ENCODE measurements at regions not wholly inside any gene's neighbourhood (a gene's known extent, or its start where the extent isn't known, plus 50 kb on each side); places are given as distances from the start of the nearest gene placed in this dataset.
"Not testable (repeated sequence)": the region's sequence is repeated elsewhere in the genome, so short reads cannot be mapped to it uniquely, and the experiment has no call there.

DNA sequence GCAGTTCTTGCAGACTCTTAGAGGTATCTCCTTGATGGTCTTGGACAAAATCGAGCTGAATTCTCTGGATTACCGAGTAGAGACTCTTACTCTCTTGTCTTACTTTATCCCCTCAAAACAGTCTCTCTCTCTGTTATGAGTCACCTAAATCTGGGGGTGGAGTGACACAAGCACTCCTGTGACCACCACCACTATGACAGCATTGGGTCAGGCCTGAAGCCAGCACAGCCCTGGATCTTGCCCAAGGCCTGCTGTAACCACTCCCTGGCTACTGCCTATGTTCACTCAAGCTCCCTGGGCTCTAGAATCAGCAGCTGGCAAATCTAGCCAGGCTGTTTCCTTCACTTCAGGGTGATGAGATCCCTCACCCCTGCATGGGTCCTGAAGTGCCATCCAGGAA is 662.5 kb downstream of the LUZP2 start:
- DNase-seq (ENCODE audit: low read depth in 2 of 2) = no peak

DNA sequence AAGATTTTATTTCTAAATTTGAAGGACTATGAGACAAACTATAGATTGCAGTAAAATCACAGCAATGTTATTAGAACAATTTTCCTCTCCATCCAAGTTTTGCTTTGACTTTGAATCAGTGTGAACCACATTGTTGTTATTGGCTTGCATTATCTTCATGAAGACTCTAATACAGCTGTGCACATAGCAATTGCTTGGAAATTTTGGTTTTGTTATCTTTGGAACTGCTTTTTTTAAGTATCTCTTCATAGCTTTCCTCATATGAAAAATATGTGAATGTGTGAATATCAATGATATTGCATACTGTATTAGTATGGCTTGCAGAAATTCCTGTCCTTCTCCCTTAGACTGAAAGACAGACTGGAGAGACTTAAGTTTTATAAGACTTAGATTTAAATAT is 666.6 kb downstream of the LUZP2 start:
- no peak for DNase-seq (ENCODE audit: low read depth in 2 of 2)

DNA sequence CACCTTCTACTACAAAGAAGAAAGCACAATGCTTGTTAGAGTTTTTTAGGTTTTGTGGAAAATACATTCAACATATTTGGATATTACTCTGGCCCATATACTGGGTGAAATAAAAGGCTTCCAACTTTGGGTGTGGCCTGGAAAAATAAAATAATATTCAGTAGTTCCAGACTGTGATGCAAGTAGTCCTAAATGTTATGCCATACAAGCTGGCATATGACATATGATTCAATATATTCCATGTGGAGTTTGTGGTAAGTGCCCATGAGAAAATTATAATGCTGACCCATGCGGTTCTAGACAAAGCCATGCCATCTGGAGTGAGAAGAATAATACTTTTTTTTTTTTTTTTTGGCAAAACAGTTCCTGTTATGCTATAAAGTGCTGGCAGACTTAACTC is 683.3 kb downstream of the LUZP2 start:
- no peak for DNase-seq (ENCODE audit: low read depth in 2 of 2)

DNA sequence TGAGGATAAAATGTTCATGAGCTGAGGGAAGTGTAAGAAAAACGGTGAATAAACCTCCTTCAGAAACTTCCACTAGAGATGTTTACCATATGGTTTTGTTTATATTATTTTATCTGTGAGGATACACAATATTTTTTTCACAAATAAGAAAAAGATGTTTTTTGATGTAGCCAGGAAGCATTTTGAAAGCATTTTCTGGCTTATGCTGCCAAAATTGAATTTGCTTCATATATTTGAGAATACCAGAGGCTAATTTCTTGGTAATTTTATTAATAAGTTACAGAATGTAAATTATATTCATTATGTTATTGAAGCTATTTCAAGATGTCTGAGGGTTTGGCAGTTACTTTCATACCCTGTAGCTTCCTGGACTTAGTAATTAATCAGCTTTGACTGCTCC is 686.6 kb downstream of the LUZP2 start:
- DNase-seq (ENCODE audit: low read depth in 2 of 2) = no peak

DNA sequence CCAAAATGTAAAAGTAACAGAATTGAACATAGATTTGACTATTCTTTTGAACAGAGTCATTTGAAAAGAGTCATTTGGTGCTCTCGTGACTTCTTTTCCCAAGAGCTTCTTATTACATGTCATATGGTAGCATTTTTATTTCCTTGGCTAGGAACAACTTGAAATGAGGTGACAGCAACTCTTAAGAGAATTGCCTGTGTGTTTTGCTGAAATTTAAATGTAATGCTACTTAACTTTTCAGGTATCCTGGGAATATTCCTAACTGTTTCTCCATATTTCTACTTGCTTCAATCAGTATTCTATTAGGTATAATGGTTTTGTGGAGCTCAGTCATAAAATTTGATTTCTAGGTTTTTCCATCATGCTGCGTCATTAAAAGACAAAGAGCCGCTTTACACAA is 700.7 kb downstream of the LUZP2 start:
- no peak for DNase-seq (ENCODE audit: low read depth in 2 of 2)

DNA sequence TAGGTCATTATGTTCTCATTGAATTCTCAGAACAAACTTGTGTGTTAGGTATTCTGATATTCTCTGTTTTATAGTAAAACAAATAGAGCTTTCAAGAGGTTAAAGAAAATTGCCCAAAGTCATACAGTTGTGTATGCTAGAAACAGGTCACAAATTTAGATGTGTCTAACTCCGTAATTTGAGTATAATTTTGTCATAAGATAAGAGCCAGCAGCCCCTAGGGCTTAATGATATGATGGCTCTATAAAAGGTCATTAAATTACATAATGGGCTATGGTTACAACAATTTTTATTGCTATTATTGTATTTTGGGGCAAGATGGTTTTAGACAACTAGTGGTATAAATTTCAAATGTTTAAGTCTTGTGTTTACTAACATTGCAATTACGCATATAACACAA is 701.9 kb downstream of the LUZP2 start:
- DNase-seq (ENCODE audit: low read depth in 2 of 2) = no peak

DNA sequence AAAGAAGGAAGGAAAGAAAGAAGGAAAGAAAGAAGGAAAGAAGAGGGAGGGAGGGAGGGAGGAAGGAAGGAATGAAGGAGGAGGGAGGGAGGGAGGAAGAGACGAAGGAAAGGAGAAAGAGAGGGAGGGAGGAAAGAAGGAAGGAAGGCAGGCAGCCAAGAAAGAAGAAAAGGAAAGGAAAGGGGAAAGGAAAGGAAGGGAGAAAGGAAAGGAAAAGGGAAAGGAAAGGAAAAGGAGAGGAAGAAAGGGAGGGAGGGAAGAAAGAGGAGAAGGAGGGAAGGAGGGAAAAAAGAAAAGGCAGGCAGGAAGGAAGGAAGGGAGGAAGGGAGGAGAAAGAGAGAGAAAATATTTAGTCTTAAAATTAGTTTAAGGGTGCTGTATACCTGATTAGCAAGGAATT is 704.1 kb downstream of the LUZP2 start:
- no peak for DNase-seq (ENCODE audit: low read depth in 2 of 2)

DNA sequence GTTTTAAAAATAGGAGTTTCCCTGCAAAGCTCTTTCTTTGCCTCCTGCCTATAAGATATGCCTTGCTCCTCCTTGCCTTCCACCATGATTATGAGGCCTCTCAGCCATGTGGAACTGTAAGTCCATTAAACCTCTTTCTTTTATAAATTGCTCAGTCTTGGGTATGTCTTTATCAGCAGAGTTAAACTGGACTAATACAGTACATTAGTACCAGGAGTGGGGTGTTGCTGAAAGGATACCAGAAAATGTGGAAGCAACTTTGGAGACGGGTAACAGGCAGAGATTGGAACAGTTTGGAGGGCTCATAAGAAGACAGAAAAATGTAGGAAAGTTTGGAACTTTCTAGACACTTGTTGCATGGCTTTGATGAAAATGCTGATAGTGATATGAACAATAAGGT is 709.9 kb downstream of the LUZP2 start:
- no peak for DNase-seq (ENCODE audit: low read depth in 2 of 2)

DNA sequence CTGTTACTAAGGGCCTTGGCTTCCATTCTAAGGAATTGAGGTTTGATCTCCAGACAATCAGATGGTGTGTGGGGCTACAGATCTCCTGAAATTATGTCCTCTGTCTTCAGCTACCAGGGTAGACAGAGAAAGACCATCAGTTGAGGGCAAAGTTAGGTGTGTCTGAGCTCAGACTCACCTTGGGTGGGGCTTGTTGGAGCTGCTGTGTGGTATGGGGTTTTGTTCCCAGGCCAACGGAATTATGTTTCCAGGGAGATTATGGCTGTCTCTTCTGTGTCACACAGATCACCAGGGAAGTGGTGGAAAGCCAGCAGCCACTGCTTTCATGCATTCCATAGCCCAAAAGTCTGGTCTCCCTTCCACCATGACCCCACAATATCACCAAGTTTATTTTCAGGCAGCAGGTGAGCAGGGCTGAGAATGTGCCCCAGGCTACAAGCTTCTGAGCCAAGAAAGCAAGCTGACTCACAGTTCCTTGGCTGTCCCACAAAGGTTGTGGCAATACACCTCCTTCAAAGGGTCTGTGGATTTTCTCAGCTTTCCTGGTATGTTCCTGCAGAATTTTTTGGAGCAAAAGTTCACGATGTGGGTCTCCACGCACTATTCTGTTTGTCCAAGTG is 714.9 kb downstream of the LUZP2 start:
- no peak for DNase-seq (ENCODE audit: low read depth in 2 of 2)

DNA sequence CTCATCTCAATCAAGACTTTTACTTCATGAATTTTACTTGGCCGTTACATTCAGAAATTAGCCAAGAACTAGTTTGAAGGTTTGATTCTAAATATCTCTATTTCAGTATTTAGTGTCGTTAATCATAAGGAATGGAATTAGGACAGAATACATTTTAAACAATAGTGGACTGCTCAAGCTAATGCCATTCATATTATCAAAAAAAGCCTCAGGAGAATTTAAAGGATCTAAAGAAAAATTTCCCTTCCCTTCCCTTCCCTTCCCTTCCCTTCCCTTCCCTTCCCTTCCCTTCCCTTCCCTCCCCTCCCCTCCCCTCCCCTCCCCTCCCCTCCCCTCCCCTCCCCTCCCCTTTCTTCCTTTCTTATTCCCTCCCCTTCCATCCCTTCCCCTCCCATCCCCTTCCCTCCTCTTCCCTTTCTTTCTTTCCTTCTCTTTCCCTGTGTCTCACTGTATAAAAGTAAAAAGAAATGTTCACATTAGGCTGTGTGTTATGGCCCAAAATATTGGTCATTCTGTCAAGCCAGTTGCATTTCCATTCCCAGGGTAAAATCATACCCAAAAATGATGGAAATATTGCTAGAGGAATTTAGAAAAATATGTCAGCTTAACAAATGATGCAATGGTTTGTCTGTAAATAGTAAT is 717.8 kb downstream of the LUZP2 start:
- DNase-seq (ENCODE audit: low read depth in 2 of 2) = no peak

DNA sequence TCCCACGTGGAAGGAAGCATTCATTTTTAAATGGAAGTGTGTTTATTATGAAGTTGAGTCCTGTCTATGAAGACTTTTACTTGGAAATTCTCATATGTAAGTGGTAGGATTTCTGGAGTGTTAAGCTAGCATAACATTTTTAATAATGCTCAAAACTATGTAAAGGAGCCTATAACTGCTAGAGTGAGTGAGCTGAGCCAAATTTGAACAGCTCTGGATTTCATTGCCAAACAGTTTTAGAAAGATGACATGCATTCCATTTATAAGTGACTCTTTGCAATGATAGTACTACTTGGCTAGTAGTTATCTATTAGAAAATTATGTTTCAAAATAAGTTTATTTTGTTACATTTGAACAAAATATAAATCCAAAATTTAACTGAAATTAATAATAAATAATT is 721.2 kb downstream of the LUZP2 start:
- no peak for DNase-seq (ENCODE audit: low read depth in 2 of 2)

DNA sequence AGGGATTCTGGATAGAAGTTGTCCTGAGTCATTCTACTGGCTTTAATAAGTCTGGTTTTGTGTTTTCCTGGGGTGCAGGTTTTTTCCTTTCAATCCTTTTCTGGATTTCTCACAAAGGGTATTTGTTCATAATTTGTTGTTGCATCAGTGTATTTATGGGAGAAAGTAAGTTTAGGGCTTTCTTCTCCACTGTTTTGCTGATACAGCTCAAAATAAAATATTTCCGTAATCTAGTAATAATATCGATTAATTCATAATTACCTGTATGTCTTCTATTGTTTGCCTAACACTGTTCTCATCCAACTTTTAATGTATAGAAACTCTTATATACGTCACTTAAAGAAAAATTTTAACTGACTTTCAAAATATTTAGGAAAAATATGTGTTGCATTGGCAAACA is 728.2 kb downstream of the LUZP2 start:
- no peak for DNase-seq (ENCODE audit: low read depth in 2 of 2)

DNA sequence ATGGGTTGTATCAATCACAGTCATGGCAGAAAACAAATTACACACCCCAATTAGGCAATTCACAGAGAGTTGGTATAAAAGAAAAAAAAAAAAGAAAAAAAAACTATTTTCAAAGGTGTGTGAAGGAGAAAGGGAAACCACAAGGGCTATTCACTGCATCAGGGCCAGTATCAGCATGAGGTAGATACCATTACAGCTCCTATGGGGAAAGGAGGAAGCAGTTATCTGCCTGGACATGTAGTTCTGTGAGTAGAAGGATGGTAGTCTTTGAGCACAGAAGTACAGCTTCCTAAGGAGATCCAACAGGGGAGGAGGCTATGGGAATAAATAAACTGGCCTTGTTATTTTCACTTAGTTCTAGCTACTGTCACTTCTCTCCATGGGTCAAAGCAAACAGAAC is 746.1 kb downstream of the LUZP2 start:
- no peak for DNase-seq (ENCODE audit: low read depth in 2 of 2)

DNA sequence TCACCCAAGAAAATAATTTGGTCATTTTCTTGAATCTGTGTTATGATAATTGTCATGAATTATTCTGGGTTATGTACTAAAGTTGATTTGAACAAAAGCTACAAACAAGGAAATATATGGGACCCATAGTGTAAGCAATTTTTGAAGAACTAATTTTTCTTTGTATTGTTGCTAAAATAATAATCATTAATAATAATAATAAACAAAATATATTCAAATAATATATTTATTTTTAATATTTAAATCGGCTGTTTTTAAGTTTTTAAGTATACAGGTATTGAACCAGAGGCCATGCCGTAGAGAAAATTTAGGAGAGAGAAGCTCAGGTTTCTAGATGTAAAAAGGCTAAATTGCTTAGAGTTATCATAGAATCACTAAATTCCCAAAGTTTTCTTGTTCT is 747.3 kb downstream of the LUZP2 start:
- no peak for DNase-seq (ENCODE audit: low read depth in 2 of 2)

DNA sequence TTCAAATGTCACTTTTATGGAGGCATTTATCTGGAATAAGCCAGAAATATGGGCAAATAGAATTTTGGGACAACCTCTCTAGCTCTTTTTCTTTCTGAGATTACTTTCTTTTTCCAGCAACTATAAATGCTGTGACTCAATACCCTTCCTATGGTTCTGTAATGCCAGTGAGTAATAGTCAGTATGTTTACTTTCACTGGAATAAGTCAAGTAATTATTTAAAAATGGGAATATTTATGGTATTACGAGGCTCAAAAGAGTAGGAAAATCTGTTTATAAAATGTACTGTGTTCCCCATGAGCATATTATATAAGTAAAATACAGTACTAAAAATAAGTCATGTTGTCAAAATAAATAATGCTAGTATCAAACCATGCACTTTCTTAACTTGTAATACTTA is 750.5 kb downstream of the LUZP2 start:
- no peak for DNase-seq (ENCODE audit: low read depth in 2 of 2)

DNA sequence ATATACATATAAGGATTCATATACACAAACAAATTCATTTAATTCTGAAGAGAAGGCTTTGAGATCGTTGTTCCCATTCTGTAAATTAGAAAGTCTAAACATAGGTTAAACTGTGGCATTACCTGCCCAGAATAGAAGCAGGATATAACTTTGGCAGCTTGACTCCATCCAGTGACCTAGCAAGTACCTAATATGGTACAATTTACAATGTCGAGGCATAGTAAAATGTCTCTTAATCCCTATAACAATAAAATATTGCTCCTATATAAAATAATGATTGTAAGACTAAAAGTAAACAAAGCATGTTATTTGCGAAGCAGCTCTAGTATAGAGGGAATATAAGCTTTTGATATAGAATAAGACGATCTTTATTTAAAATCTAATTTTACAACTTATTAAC is 756.0 kb downstream of the LUZP2 start:
- no peak for DNase-seq (ENCODE audit: low read depth in 2 of 2)

DNA sequence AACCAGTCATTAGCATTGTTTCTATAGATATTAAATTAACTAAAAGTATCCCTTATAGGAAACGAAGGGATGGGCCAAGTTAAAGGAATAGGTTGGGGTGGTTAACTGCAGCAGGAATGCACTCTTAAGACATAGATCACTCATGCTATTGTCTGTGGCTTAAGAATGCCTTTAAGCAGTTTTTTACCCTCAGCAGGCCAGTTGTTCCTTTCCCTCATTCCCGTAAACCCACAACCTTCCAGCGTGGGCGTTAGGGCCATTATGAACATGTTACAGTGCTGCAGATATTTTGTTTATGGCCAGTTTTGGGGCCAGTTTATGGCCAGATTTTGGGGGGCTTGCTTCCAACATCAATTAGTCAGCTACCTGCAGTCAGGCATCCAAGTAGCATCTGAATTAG is 767.0 kb downstream of the LUZP2 start:
- DNase-seq (ENCODE audit: low read depth in 2 of 2) = not testable (repeated sequence)

DNA sequence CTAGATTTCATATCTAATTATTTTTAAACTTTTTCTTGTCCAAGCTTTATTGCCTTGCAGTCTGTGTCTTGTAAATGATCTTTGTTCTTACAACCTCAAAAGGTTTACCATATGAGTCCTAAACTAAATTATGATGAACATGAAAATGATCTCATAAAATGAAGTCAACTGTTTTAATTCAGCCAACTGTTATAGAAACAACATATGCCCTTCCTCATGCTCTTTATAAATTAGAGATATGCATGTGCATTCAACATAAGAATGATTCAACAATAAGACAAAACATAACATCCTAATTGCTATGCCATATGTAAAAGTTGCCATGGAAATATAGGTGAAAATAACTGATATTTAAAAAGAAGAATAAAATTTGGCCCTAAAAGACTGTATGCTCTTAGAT is 774.4 kb downstream of the LUZP2 start:
- DNase-seq (ENCODE audit: low read depth in 2 of 2) = no peak

DNA sequence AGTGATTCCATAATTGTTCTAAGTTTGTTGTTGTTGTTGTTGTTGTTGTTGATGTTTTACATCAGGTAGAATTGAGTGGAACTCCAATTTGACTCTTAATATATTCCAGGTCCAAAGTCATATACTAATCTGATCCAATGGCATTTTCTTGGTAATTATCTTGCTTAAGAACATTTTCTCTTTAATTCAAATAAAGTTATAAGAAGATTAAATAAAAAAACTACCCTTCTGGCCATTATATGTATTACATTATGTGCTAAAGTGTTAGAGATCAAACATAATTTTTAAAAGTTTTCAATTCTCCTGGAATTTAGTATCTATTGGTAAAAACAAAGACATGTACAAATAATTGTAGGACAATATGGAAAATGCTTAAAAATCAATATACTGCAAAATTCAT is 775.4 kb downstream of the LUZP2 start:
- no peak for DNase-seq (ENCODE audit: low read depth in 2 of 2)

DNA sequence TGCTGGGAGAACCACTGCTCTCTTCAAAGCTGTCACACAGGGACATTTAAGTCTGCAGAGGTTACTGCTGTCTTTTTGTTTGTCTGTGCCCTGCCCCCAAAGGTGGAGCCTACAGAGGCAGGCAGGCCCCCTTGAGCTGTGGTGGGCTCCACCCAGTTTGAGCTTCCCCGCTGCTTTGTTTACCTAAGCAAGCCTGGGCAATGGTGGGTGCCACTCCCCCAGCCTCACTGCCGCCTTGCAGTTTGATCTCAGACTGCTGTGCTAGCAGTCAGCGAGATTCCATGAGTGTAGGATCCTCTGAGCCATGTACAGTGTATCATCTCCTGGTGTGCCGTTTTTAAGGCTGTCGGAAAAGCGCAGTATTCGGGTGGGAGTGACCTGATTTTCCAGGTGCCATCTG is 784.0 kb downstream of the LUZP2 start:
- not testable (repeated sequence) for DNase-seq (ENCODE audit: low read depth in 2 of 2)

DNA sequence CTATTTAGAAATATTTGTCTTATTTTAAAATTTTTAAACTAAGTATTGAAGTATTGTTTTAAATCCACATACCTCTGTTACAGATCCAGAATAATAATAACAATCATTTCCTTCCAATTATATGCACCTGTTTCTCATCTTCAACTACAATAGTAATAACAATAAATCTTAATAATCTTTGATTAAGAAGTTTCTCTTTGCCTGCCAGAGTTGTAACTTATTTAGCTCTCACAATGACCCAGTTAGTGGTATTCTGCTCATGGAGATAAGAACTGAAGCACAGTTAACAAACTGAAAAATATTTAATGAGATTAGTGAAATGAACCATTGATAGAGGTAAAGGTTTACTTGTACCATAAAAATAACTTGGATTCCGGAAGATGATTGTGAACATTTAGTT is 796.3 kb downstream of the LUZP2 start:
- no peak for DNase-seq (ENCODE audit: low read depth in 2 of 2)

DNA sequence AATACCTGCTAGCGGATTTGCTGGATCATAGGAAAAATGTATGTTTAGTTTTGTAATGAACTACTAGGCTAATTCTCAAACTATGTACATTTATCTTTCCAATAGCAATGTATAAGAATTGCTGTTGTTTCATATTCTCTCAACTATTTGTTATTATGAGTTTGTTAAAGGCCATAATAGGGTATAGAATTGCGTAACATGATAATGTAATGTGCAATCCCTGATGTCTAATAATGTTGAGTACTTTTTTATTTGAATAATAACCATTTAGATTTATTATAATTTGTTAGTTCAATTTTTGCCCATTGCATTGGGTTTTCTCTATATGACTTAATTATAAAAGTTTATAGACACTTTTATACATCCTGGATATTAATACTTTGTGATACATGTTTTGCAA is 801.6 kb downstream of the LUZP2 start:
- DNase-seq (ENCODE audit: low read depth in 2 of 2) = no peak

DNA sequence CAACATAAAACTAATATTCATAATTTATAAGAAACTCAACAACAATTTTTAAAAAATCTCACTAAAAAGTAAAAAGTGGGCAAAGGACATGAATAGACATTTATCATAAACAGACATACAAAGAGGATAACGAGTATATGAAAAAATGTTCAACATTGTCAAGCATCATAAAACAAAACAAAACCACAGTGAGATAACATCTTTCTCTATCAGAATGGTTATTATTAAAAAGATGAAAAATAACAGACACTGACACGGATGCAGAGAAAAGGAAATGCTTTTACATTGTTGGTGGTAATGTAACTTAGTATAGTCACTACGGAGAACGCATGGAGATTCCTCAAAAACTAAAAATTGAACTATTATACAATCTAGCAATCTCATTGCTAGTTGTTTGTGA is 813.0 kb downstream of the LUZP2 start:
- no peak for DNase-seq (ENCODE audit: low read depth in 2 of 2)

DNA sequence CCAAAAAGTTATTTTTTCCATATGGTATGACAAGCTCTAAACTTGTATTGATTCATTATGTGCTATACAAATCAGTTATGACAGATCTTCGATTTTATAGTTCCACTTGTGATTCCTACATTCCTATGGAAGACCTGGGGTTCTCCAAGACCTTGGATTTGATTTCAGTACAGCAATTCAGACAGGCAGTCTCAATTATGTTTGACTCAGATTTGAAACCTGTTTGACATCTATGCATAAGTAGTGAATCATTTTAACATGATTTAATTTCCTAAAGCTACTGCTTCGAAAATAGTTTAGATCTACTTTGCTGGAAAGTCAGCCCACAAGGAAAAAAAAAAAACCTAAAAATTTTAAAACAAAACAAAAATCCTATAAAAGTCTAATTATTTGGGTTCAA is 820.4 kb downstream of the LUZP2 start:
- no peak for DNase-seq (ENCODE audit: low read depth in 2 of 2)

All from stimulated activated CD8-positive, alpha-beta memory T cell treated with anti-CD3 and anti-CD28 coated beads, Interleukin-7, amount 100 ng/mL, for 4 hours (primary cell).